AG09319 (cell line): ENCODE measurements at regions not wholly inside any gene's neighbourhood (a gene's known extent, or its start where the extent isn't known, plus 50 kb on each side); places are given as distances from the start of the nearest gene placed in this dataset.

Source experiments
- DNase-seq: peaks from one replicate; pipeline ENCODE4 v3.0.0-alpha.2; 2010; ENCODE audit warnings: low read depth; ENCODE audit errors: extremely low read depth
- CTCF ChIP-seq: IDR thresholded peaks from 2 replicates; pipeline ENCODE4 v1.5.1; 2011; ENCODE audit warnings: low read depth, mild to moderate bottlenecking, inconsistent platforms, low read length, moderate library complexity

- no peak for TF ChIP-seq CTCF
- DNase-seq = no peak
These were observed 111.8 kb downstream of the PERP start for GRCh38 chr6:137995371-137995770.

- DNase-seq = no peak
- no peak for TF ChIP-seq CTCF
These were observed 108.7 kb downstream of the PERP start for GRCh38 chr6:137998461-137999019.

- DNase-seq = no peak
- no peak for TF ChIP-seq CTCF
These were observed 107.4 kb downstream of the PERP start for GRCh38 chr6:137999815-138000214.

- DNase-seq = no peak
- TF ChIP-seq CTCF = no peak
These were observed 106.3 kb downstream of the PERP start for GRCh38 chr6:138000941-138001340.

- DNase-seq = peak; percentile 18
- peak; percentile 95 for TF ChIP-seq CTCF
These were observed 105.4 kb downstream of the PERP start for GRCh38 chr6:138001750-138002349.

GRCh38 chr6:138004430-138005287 lies 102.6 kb downstream of the PERP start:
- DNase-seq = no peak
- TF ChIP-seq CTCF = peak; percentile 44

GRCh38 chr6:138005846-138006245 lies 101.4 kb downstream of the PERP start:
- TF ChIP-seq CTCF = no peak
- no peak for DNase-seq
